ENCODE measurements at regions not wholly inside any gene's neighbourhood (a gene's known extent, or its start where the extent isn't known, plus 50 kb on each side); places are given as distances from the start of the nearest gene placed in this dataset.

DNA sequence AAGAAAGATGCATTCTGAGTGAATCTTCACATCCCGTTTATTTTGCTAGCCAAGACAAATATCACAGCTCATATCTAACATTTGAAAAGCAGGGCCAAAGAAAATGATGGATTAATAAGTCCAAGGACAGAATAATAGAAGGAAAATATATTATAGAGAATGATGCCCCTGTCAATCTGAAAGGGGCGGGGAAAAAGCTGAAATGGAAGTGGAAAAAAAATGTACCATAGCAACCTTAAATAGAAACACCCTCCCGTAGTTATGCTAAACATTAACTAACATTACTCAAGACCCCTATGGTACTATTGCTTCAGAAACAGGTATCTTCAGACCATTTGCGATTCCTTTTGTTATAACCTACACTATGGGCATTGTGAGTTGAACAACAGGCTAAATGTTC, 67.7 kb upstream of the SMARCA2 start:
- H3K9ac ChIP-seq (ENCODE audit: insufficient read length), result no peak overlapping the region
- no peak for TF ChIP-seq FOXP2 (optimal IDR thresholded peaks at IDR 0.05; ENCODE audit: control extremely low read depth, extremely low read length, insufficient read depth)
- TF ChIP-seq EZH2 (IDR thresholded peaks at IDR 0.05), result no peak
- TF ChIP-seq POLR2AphosphoS5 (IDR thresholded peaks at IDR 0.05; ENCODE audit: borderline replicate concordance, low read depth, low read length), result no peak

DNA sequence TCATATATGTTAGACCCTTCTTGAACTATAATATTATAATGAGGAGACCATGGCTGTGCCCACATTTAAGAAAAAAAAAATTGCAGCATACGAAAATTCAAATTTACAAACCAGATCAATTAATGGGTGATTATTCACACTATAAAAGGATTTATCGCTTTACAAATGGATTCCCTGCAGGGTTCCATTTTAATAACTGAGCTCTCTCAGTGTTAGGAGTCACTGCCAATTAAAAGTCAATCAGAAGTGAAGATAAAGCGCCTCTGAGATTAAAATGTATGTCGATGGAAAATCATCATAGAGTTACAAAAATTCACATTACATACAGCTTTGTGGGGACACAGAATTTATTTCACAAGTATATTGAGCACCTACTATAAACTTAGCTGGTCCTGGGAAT, 66.6 kb upstream of the SMARCA2 start:
- H3K9me3 ChIP-seq (ENCODE audit: low read depth, low read length), result no peaks in the 10 kb centered on the region
- no peak overlapping the region for H3K9ac ChIP-seq (ENCODE audit: insufficient read length)
- no peak overlapping the region for H3K27ac ChIP-seq
- DNase-seq (ENCODE audit: low read depth, low spot score), result no peak
- H3K4me3 ChIP-seq, result no peak overlapping the region
- TF ChIP-seq POLR2AphosphoS5 (IDR thresholded peaks at IDR 0.05; ENCODE audit: borderline replicate concordance, low read depth, low read length), result no peak
- no peak for TF ChIP-seq EZH2 (IDR thresholded peaks at IDR 0.05)
- TF ChIP-seq FOXP2 (optimal IDR thresholded peaks at IDR 0.05; ENCODE audit: control extremely low read depth, extremely low read length, insufficient read depth), result no peak
- no peaks in the 10 kb centered on the region for H3K36me3 ChIP-seq (ENCODE audit: insufficient read depth, low read length)

More for the DNA sequence above, 67.7 kb upstream of the SMARCA2 start:
- DNase-seq (ENCODE audit: low read depth, low spot score), result no peak
- Histone ChIP-seq H3K9me3 (ENCODE audit: low read depth, low read length) (no peaks in the 10 kb centered on the region), H3K36me3 (ENCODE audit: insufficient read depth, low read length) (no peaks in the 10 kb centered on the region), H3K27ac (no peak overlapping the region), H3K4me3 (no peak overlapping the region)

DNA sequence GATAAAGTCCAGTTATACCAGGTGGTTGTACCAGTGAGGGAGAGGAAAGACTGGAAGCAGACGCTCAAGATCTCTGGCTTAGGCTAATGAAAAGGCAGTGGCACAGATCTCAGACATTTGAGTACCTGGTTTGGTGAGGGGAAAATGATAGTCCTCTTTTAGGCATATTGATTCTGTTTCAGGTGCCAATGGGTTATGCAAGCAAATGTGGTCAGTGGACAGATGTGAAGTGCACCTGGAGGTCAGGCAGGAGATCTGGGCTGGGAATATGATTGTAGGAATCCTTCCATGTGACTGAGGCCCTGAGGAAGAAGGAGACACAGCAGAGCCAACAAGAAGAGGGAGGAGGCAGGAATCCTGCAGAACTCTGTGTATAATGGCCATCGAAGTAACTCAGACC, 63.7 kb upstream of the SMARCA2 start:
- no peaks in the 10 kb centered on the region for H3K9me3 ChIP-seq (ENCODE audit: low read depth, low read length)
- no peak overlapping the region for H3K27ac ChIP-seq
- H3K9ac ChIP-seq (ENCODE audit: insufficient read length), result no peak overlapping the region
- no peak overlapping the region for H3K4me3 ChIP-seq
- TF ChIP-seq POLR2AphosphoS5 (IDR thresholded peaks at IDR 0.05; ENCODE audit: borderline replicate concordance, low read depth, low read length) (no peak), FOXP2 (optimal IDR thresholded peaks at IDR 0.05; ENCODE audit: control extremely low read depth, extremely low read length, insufficient read depth) (no peak), EZH2 (IDR thresholded peaks at IDR 0.05) (no peak)
- no peaks in the 10 kb centered on the region for H3K36me3 ChIP-seq (ENCODE audit: insufficient read depth, low read length)
- no peak for DNase-seq (ENCODE audit: low read depth, low spot score)

DNA sequence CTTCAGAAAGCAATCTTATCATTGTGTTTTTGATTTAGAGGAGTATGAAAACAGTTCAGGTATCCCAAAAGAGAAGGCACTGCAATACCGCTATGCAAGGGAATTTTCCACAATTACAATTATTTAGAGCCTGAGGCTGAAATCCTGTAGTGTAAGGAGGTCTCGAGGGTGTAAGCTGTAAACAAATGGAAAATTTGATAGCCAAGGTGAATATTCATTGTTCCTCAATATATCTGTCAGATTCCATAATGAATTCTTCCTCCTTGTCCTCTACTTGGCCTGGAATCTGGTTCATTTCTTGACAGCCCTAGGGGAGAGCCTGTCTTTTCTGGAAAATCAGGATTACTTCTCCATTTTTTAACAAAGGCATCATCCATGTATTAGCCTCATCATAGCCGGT, 63.1 kb upstream of the SMARCA2 start:
- TF ChIP-seq EZH2 (IDR thresholded peaks at IDR 0.05), result no peak
- TF ChIP-seq FOXP2 (optimal IDR thresholded peaks at IDR 0.05; ENCODE audit: control extremely low read depth, extremely low read length, insufficient read depth), result no peak
- H3K4me3 ChIP-seq, result no peak overlapping the region
- no peak overlapping the region for H3K9ac ChIP-seq (ENCODE audit: insufficient read length)
- DNase-seq (ENCODE audit: low read depth, low spot score), result no peak
- no peak overlapping the region for H3K27ac ChIP-seq
- no peaks in the 10 kb centered on the region for H3K9me3 ChIP-seq (ENCODE audit: low read depth, low read length)
- H3K36me3 ChIP-seq (ENCODE audit: insufficient read depth, low read length), result no peaks in the 10 kb centered on the region

DNA sequence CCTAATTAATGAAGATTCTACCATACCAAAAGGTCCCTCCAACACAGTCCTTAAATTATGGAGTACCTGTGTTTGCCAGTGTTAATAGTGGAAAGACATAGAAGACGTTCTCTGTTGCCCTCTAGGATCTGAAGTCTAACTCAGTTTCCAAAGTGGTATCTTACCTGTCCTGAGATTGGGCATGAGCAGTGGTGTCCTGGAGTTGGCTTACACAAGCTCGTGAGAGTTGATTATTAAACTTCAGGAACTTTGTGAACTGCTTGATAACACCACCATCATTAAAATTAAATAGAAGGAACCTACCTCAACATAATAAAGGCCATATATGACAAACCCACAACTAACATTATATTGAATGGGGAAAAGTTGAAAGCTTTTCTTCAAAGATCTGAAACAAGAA, 60.9 kb upstream of the SMARCA2 start:
- H3K9me3 ChIP-seq (ENCODE audit: low read depth, low read length), result no peaks in the 10 kb centered on the region
- H3K36me3 ChIP-seq (ENCODE audit: insufficient read depth, low read length), result no peaks in the 10 kb centered on the region
- no peak overlapping the region for H3K9ac ChIP-seq (ENCODE audit: insufficient read length)
- DNase-seq (ENCODE audit: low read depth, low spot score), result no peak
- no peak overlapping the region for H3K4me3 ChIP-seq
- no peak overlapping the region for H3K27ac ChIP-seq
- TF ChIP-seq POLR2AphosphoS5 (IDR thresholded peaks at IDR 0.05; ENCODE audit: borderline replicate concordance, low read depth, low read length) (no peak), EZH2 (IDR thresholded peaks at IDR 0.05) (no peak), FOXP2 (optimal IDR thresholded peaks at IDR 0.05; ENCODE audit: control extremely low read depth, extremely low read length, insufficient read depth) (no peak)

DNA sequence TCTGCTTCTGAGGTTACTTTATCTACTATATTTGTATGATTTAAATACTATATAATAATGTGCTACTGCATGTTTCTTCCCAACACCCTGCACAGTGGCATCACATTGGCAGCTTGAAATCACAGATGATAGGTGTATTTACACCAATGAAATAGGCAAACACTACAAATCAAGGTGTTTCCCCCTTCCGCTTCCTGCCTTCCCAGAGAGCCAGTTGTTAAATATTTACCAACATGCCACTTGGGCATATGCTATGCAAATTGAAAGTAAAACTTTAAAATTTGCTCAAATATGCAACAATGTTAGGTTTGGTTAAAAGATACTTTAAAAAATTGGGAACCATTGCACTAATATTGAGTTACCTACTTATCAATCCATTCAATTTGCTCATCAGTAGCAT, 58.2 kb upstream of the SMARCA2 start:
- DNase-seq (ENCODE audit: low read depth, low spot score), result no peak
- no peaks in the 10 kb centered on the region for H3K9me3 ChIP-seq (ENCODE audit: low read depth, low read length)
- no peak overlapping the region for H3K9ac ChIP-seq (ENCODE audit: insufficient read length)
- H3K36me3 ChIP-seq (ENCODE audit: insufficient read depth, low read length), result no peaks in the 10 kb centered on the region
- H3K4me3 ChIP-seq, result no peak overlapping the region
- no peak overlapping the region for H3K27ac ChIP-seq
- TF ChIP-seq EZH2 (IDR thresholded peaks at IDR 0.05) (no peak), POLR2AphosphoS5 (IDR thresholded peaks at IDR 0.05; ENCODE audit: borderline replicate concordance, low read depth, low read length) (no peak), FOXP2 (optimal IDR thresholded peaks at IDR 0.05; ENCODE audit: control extremely low read depth, extremely low read length, insufficient read depth) (no peak)

DNA sequence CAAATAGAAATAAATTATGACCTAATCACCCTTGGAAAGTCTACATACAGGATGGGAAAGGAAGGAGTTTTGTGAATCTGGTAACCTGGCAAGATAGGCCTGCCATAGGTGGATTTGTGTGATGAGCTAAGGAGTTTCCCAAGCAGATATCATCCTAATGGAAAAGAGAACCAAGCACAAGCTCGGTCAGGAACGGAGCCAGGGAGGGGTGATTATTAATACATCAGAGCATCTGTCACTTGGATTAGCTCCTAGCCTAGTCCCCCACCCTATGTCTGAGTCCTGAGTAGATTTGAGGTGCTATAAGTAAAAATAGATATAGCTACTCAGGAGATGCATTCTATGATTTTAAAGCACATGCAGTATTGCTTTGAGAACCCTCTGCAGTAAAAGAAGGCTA, 57.3 kb upstream of the SMARCA2 start:
- Histone ChIP-seq H3K9ac (ENCODE audit: insufficient read length) (no peak overlapping the region), H3K9me3 (ENCODE audit: low read depth, low read length) (no peaks in the 10 kb centered on the region), H3K4me3 (no peak overlapping the region), H3K36me3 (ENCODE audit: insufficient read depth, low read length) (no peaks in the 10 kb centered on the region), H3K27ac (no peak overlapping the region)
- no peak for TF ChIP-seq EZH2 (IDR thresholded peaks at IDR 0.05)
- no peak for DNase-seq (ENCODE audit: low read depth, low spot score)

DNA sequence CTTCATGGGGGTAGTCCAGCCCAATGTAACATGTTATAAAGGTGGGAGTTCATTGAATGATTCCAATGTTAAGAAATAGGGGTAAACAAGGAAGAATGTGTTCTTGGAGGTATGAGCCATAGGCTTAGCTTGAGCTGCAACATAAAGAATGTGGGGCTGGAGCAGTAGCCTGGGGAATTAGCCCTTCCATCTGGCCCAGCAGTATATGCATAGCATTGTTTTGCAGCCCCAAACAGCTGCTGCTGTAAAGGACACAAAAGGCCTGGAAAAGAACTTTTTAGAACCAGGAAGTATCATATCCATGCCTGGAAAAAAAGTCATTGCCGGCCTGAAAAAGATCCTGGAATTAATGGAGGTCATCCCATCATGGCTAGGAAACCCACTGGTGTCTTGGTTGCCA, 55.8 kb upstream of the SMARCA2 start:
- no peak overlapping the region for H3K9ac ChIP-seq (ENCODE audit: insufficient read length)
- no peaks in the 10 kb centered on the region for H3K9me3 ChIP-seq (ENCODE audit: low read depth, low read length)
- H3K36me3 ChIP-seq (ENCODE audit: insufficient read depth, low read length), result no peaks in the 10 kb centered on the region
- no peak overlapping the region for H3K27ac ChIP-seq
- H3K4me3 ChIP-seq, result no peak overlapping the region
- no peak for TF ChIP-seq EZH2 (IDR thresholded peaks at IDR 0.05)
- TF ChIP-seq POLR2AphosphoS5 (IDR thresholded peaks at IDR 0.05; ENCODE audit: borderline replicate concordance, low read depth, low read length), result no peak
- no peak for TF ChIP-seq FOXP2 (optimal IDR thresholded peaks at IDR 0.05; ENCODE audit: control extremely low read depth, extremely low read length, insufficient read depth)
- DNase-seq (ENCODE audit: low read depth, low spot score), result no peak

DNA sequence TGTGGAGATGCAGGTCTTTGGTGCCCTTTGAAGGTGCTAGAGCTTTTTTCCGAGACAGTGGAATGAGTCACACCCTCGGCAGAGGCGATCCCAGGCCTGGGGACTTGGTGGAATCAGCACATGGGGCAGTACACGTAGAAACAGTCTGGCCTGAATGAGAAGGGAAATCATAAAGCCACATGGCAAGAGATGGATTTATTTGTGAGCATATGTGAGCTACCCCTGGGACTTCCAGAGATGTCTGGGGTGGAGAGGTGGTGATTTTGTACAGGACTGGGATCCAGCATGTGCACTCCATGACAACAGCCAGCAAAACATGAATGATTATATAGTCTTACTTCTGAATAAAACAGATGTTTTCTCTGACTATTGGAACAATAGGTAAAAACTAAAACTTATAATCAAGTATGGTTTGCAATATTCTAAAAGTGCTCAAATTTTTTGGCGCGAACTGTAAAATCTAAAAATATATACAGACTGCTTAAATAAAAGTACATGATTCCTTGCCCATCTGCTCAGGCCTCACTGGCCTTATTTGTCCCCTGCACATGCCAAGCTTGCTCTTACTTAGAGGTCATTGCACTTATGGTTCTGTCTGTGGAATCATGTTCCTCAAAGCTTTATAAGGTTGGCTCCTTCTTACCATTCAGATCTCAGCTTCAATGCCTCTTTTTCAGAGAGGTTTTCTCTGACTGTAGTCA, 54.7 kb upstream of the SMARCA2 start:
- DNase-seq (ENCODE audit: low read depth, low spot score), result no peak
- H3K4me3 ChIP-seq, result no peak overlapping the region
- no peak overlapping the region for H3K9ac ChIP-seq (ENCODE audit: insufficient read length)
- no peaks in the 10 kb centered on the region for H3K36me3 ChIP-seq (ENCODE audit: insufficient read depth, low read length)
- TF ChIP-seq FOXP2 (optimal IDR thresholded peaks at IDR 0.05; ENCODE audit: control extremely low read depth, extremely low read length, insufficient read depth) (no peak), POLR2AphosphoS5 (IDR thresholded peaks at IDR 0.05; ENCODE audit: borderline replicate concordance, low read depth, low read length) (no peak), EZH2 (IDR thresholded peaks at IDR 0.05) (no peak)
- no peak overlapping the region for H3K27ac ChIP-seq
- H3K9me3 ChIP-seq (ENCODE audit: low read depth, low read length), result no peaks in the 10 kb centered on the region
